Natural killer cell (primary cell): ENCODE measurements at regions not wholly inside any gene's neighbourhood (a gene's known extent, or its start where the extent isn't known, plus 50 kb on each side); places are given as distances from the start of the nearest gene placed in this dataset.

Experiments used
- ATAC-seq, 3 donors: fragments of 150-1000 bp in 2 of 3; fragments of 200-7000 bp in 1 of 3; cut with Tn5 transposase; 1 replicate in 1 of 3; 2 replicates in 2 of 3; pipeline ENCODE4 v1.10.0; 2021; ENCODE audit warnings: mild to moderate bottlenecking in 2 of 3, moderate library complexity in 2 of 3
- DNase-seq, 2 donors: peaks; one replicate each; pipeline versions ENCODE4 v3.0.0 to v3.0.0-alpha.2; 2013 to 2021; ENCODE audit warnings: mixed read lengths in 1 of 2
- H3K27ac ChIP-seq: one replicate; pipeline ENCODE4 v1.5.1; 2013; ENCODE audit warnings: mild to moderate bottlenecking, low read length
- H3K27me3 ChIP-seq: one replicate; pipeline ENCODE4 v1.6.1; 2013; ENCODE audit warnings: low read length; ENCODE audit not compliant: control insufficient read depth, insufficient read depth
- H3K36me3 ChIP-seq: one replicate; pipeline ENCODE4 v1.6.1; 2013; ENCODE audit warnings: low read length; ENCODE audit not compliant: control insufficient read depth, insufficient read depth
- H3K4me1 ChIP-seq: one replicate; pipeline ENCODE4 v1.6.1; 2013; ENCODE audit warnings: low read length; ENCODE audit not compliant: control insufficient read depth, insufficient read depth
- H3K4me3 ChIP-seq: one replicate; pipeline ENCODE4 v1.5.1; 2013; ENCODE audit warnings: low read length
- H3K9me3 ChIP-seq: one replicate; pipeline ENCODE4 v1.6.1; 2013; ENCODE audit warnings: low read length; ENCODE audit not compliant: control insufficient read depth, insufficient read depth
- H3K27ac Mint-ChIP-seq, 2 donors: one replicate each; pipeline ENCODE4 v1.8.0; 2022; ENCODE audit warnings: mild to moderate bottlenecking in 2 of 2, mixed read lengths in 2 of 2, moderate library complexity in 1 of 2
- H3K27me3 Mint-ChIP-seq, 2 donors: one replicate each; pipeline ENCODE4 v1.8.0; 2022; ENCODE audit warnings: low read depth in 2 of 2, mixed read lengths in 2 of 2
- H3K36me3 Mint-ChIP-seq: one replicate; pipeline ENCODE4 v1.8.0; 2022; ENCODE audit warnings: mixed read lengths
- H3K4me1 Mint-ChIP-seq, 2 donors: one replicate each; pipeline ENCODE4 v1.8.0; 2022; ENCODE audit warnings: mixed read lengths in 2 of 2
- H3K4me3 Mint-ChIP-seq: one replicate; pipeline ENCODE4 v1.8.0; 2022; ENCODE audit warnings: mild to moderate bottlenecking, moderate library complexity, mixed read lengths
- H3K9me3 Mint-ChIP-seq, 2 donors: one replicate each; pipeline ENCODE4 v1.8.0; 2022; ENCODE audit warnings: mixed read lengths in 2 of 2
- WGBS: methylation state at CpG from one replicate; pipeline ENCODE4 v1.1.7; 2013; ENCODE audit warnings: missing lambda C conversion rate; ENCODE audit not compliant: insufficient coverage; 5-methylcytosine and 5-hydroxymethylcytosine counted together
- intact Hi-C: fragments of 100-400 bp; cut with micrococcal nuclease; formaldehyde crosslinking; loops from one replicate; pipeline ENCODE4 v1.14.2; 2022
- TF ChIP-seq, protein P1 (sequence below): fragments of 200-600 bp; IDR thresholded peaks from one replicate; pipeline ENCODE4 v1.8.0; 2022; ENCODE audit warnings: antibody characterized with exemption

DNA sequence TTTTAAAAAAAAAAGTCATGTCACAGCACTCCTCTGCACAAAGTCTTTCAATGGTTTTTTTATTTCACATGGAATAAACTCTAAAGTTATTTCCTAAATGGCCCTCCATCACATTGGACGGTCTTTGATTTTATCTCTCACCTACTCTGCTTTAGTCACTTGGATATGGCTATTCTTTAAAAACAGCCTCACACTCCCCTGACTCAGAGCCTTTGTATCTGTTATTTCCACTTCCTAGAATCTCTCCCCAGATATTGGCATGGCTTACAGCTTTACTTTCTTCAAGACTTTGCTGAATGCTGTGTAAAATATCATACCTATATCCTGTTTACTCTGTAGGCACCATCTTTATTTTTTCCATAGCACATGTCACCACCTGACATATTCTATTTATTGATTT, 194.7 kb upstream of the MCHR2 start:
- Mint-ChIP-seq H3K4me1 (no peaks in the 10 kb centered on the region), H3K4me3 (no peak overlapping the region), H3K9me3 (peaks cover 2 to 8% of the 10 kb centered on the region in 2 donors), H3K36me3 (no peaks in the 10 kb centered on the region), H3K27ac (no peak overlapping the region), H3K27me3 (no peaks in the 10 kb centered on the region)
- Histone ChIP-seq H3K27me3 (no peaks in the 10 kb centered on the region), H3K9me3 (no peaks in the 10 kb centered on the region), H3K4me3 (no peak overlapping the region), H3K4me1 (no peaks in the 10 kb centered on the region), H3K27ac (no peak overlapping the region), H3K36me3 (no peaks in the 10 kb centered on the region)
- intact Hi-C loops = no loop called here
- TF ChIP-seq, protein P1, sequence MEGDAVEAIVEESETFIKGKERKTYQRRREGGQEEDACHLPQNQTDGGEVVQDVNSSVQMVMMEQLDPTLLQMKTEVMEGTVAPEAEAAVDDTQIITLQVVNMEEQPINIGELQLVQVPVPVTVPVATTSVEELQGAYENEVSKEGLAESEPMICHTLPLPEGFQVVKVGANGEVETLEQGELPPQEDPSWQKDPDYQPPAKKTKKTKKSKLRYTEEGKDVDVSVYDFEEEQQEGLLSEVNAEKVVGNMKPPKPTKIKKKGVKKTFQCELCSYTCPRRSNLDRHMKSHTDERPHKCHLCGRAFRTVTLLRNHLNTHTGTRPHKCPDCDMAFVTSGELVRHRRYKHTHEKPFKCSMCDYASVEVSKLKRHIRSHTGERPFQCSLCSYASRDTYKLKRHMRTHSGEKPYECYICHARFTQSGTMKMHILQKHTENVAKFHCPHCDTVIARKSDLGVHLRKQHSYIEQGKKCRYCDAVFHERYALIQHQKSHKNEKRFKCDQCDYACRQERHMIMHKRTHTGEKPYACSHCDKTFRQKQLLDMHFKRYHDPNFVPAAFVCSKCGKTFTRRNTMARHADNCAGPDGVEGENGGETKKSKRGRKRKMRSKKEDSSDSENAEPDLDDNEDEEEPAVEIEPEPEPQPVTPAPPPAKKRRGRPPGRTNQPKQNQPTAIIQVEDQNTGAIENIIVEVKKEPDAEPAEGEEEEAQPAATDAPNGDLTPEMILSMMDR = no peak
- ATAC-seq (no peak), DNase-seq (no peak)
- WGBS = 89% methylated on average over 1 of the region's 1 CpG

DNA sequence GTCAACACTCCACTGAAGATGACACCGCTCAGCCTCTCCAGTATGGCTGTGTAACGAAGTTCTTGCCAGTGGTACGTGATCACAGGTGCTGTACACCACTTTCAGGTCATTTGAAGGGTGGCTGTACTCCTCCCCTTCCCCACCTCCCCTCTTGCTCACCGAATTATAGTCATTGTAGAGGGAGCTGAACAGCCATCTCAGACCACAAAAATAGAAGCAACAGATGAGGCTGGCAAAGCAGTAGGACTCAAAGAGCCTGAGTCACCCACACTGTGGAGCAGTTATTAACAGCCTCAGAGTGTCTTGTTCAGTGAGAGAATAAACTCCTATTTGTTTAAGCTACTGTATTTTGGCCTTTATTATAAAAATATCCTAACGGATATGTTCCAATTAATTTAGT, 192.5 kb upstream of the MCHR2 start:
- H3K4me3 ChIP-seq = no peak overlapping the region
- intact Hi-C loops = no loop called here
- no peak for DNase-seq
- no peak overlapping the region for H3K27ac ChIP-seq
- no peaks in the 10 kb centered on the region for H3K36me3 ChIP-seq
- no peak overlapping the region for H3K27ac Mint-ChIP-seq
- ATAC-seq = no peak
- no peak overlapping the region for H3K4me3 Mint-ChIP-seq
- H3K4me1 Mint-ChIP-seq = no peaks in the 10 kb centered on the region
- H3K9me3 ChIP-seq = no peaks in the 10 kb centered on the region
- peaks cover 2 to 8% of the 10 kb centered on the region in 2 donors for H3K9me3 Mint-ChIP-seq
- H3K27me3 Mint-ChIP-seq = no peaks in the 10 kb centered on the region
- 86% methylated on average over 4 of the region's 5 CpGs for WGBS
- TF ChIP-seq, protein P1 = no peak
- H3K27me3 ChIP-seq = no peaks in the 10 kb centered on the region
- H3K36me3 Mint-ChIP-seq = no peaks in the 10 kb centered on the region
- no peaks in the 10 kb centered on the region for H3K4me1 ChIP-seq

DNA sequence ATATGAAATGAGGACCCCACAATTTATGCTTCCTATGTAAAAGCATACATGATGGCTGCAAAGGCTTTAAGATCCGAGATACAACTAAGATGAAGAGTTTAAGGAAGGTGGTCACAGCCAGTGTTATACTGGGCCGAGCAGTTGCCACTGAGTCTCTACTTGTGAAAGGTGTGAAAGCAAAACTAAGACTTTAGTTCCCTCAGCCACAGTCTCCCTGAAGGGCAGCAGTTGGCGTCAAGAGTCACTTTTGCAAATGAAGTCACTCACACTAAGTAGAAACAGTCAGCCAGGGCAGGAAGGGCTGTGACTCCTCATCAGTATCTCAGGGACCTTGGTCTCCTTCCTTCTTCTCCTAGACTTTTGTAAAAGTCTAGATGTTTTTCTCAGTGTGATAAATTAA, 191.6 kb upstream of the MCHR2 start:
- H3K4me3 Mint-ChIP-seq = no peak overlapping the region
- intact Hi-C loops = no loop called here
- no peaks in the 10 kb centered on the region for H3K4me1 ChIP-seq
- H3K4me1 Mint-ChIP-seq = no peaks in the 10 kb centered on the region
- 57% methylated on average over 3 of the region's 3 CpGs for WGBS
- peaks cover 2 to 5% of the 10 kb centered on the region in 2 donors for H3K9me3 Mint-ChIP-seq
- no peak overlapping the region for H3K27ac Mint-ChIP-seq
- DNase-seq (no peak), ATAC-seq (no peak)
- no peaks in the 10 kb centered on the region for H3K9me3 ChIP-seq
- TF ChIP-seq, protein P1 = no peak
- no peaks in the 10 kb centered on the region for H3K27me3 Mint-ChIP-seq
- no peak overlapping the region for H3K4me3 ChIP-seq
- no peaks in the 10 kb centered on the region for H3K36me3 Mint-ChIP-seq
- H3K36me3 ChIP-seq = no peaks in the 10 kb centered on the region
- no peaks in the 10 kb centered on the region for H3K27me3 ChIP-seq
- H3K27ac ChIP-seq = no peak overlapping the region

DNA sequence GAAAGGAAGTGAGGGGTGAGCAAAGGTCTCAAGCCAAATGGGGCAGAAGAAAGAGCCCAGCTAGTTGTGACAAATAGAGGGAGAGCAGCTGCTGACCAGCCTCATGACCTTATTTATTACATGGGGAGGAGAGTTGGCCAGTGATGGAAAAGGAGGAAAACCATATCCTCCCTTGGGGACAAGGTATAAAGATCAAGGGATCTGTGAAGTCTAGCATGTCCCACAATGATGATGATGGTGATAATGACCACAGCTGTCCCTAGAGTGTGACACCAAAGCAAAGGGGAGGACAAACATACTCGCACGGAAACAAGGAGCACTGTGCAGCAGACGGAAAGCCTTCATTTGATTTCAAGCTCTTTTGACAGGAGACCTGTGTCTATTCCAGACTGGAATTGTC, 190.4 kb upstream of the MCHR2 start:
- Histone ChIP-seq H3K36me3 (no peaks in the 10 kb centered on the region), H3K4me1 (no peaks in the 10 kb centered on the region), H3K9me3 (no peaks in the 10 kb centered on the region), H3K27ac (no peak overlapping the region), H3K4me3 (no peak overlapping the region), H3K27me3 (no peaks in the 10 kb centered on the region)
- Mint-ChIP-seq H3K4me1 (no peaks in the 10 kb centered on the region), H3K4me3 (no peak overlapping the region), H3K27ac (no peak overlapping the region), H3K36me3 (no peaks in the 10 kb centered on the region), H3K9me3 (peaks cover 2 to 5% of the 10 kb centered on the region in 2 donors), H3K27me3 (no peaks in the 10 kb centered on the region)
- DNase-seq (no peak), ATAC-seq (no peak)
- WGBS = 64% methylated on average over 3 of the region's 3 CpGs
- TF ChIP-seq, protein P1 = no peak
- intact Hi-C loops = no loop called here
